ENCODE measurements at regions not wholly inside any gene's neighbourhood (a gene's known extent, or its start where the extent isn't known, plus 50 kb on each side); places are given as distances from the start of the nearest gene placed in this dataset.
"Not testable (repeated sequence)": the region's sequence is repeated elsewhere in the genome, so short reads cannot be mapped to it uniquely, and the experiment has no call there.

GRCh38 chr9:90175257-90175656, 467.4 kb downstream of the DIRAS2 start:
- in situ Hi-C loops (cut with HindIII; ENCODE audit: low pct_ligation_motif_present, low sequenced_read_pairs) = no loop called here
- no peaks in the 10 kb centered on the region for H3K36me3 ChIP-seq (replicated peaks)
- H3K27ac ChIP-seq = no peak overlapping the region
- H3K27me3 ChIP-seq (replicated peaks) = no peaks in the 10 kb centered on the region
- DNase-seq = no peak
- H3K4me3 ChIP-seq (ENCODE audit: low read depth, low read length) = no peak overlapping the region
- TF ChIP-seq CTCF (IDR thresholded peaks at IDR 0.05; ENCODE audit: low read depth, low read length, missing control alignments) = no peak

- no peak overlapping the region for H3K27ac ChIP-seq
- H3K36me3 ChIP-seq (replicated peaks) = no peaks in the 10 kb centered on the region
- in situ Hi-C loops (cut with HindIII; ENCODE audit: low pct_ligation_motif_present, low sequenced_read_pairs) = no loop called here
- no peak for DNase-seq
- H3K4me3 ChIP-seq (ENCODE audit: low read depth, low read length) = no peak overlapping the region
- H3K27me3 ChIP-seq (replicated peaks) = no peaks in the 10 kb centered on the region
- no peak for TF ChIP-seq CTCF (IDR thresholded peaks at IDR 0.05; ENCODE audit: low read depth, low read length, missing control alignments)
Observed at GRCh38 chr9:90175865-90176264, 466.8 kb downstream of the DIRAS2 start.

GRCh38 chr9:90176901-90177300, 465.7 kb downstream of the DIRAS2 start:
- in situ Hi-C loops (cut with HindIII; ENCODE audit: low pct_ligation_motif_present, low sequenced_read_pairs) = no loop called here
- H3K36me3 ChIP-seq (replicated peaks) = no peaks in the 10 kb centered on the region
- DNase-seq = no peak
- H3K27me3 ChIP-seq (replicated peaks) = no peaks in the 10 kb centered on the region
- no peak overlapping the region for H3K4me3 ChIP-seq (ENCODE audit: low read depth, low read length)
- TF ChIP-seq CTCF (IDR thresholded peaks at IDR 0.05; ENCODE audit: low read depth, low read length, missing control alignments) = no peak
- H3K27ac ChIP-seq = no peak overlapping the region

- TF ChIP-seq CTCF (IDR thresholded peaks at IDR 0.05; ENCODE audit: low read depth, low read length, missing control alignments) = no peak
- in situ Hi-C loops (cut with HindIII; ENCODE audit: low pct_ligation_motif_present, low sequenced_read_pairs) = no loop called here
- Histone ChIP-seq H3K27me3 (replicated peaks) (no peaks in the 10 kb centered on the region), H3K4me3 (ENCODE audit: low read depth, low read length) (no peak overlapping the region), H3K36me3 (replicated peaks) (no peaks in the 10 kb centered on the region), H3K27ac (no peak overlapping the region)
- no peak for DNase-seq
Observed at GRCh38 chr9:90180381-90180780, 462.2 kb downstream of the DIRAS2 start.

GRCh38 chr9:90188656-90189055, 454.0 kb downstream of the DIRAS2 start:
- H3K4me3 ChIP-seq (ENCODE audit: low read depth, low read length) = no peak overlapping the region
- H3K36me3 ChIP-seq (replicated peaks) = no peaks in the 10 kb centered on the region
- H3K27ac ChIP-seq = no peak overlapping the region
- no peak for TF ChIP-seq CTCF (IDR thresholded peaks at IDR 0.05; ENCODE audit: low read depth, low read length, missing control alignments)
- in situ Hi-C loops (cut with HindIII; ENCODE audit: low pct_ligation_motif_present, low sequenced_read_pairs) = no loop called here
- no peaks in the 10 kb centered on the region for H3K27me3 ChIP-seq (replicated peaks)
- no peak for DNase-seq

GRCh38 chr9:90189306-90189705, 453.3 kb downstream of the DIRAS2 start:
- no peaks in the 10 kb centered on the region for H3K27me3 ChIP-seq (replicated peaks)
- DNase-seq = no peak
- no peaks in the 10 kb centered on the region for H3K36me3 ChIP-seq (replicated peaks)
- TF ChIP-seq CTCF (IDR thresholded peaks at IDR 0.05; ENCODE audit: low read depth, low read length, missing control alignments) = no peak
- in situ Hi-C loops (cut with HindIII; ENCODE audit: low pct_ligation_motif_present, low sequenced_read_pairs) = no loop called here
- no peak overlapping the region for H3K27ac ChIP-seq
- H3K4me3 ChIP-seq (ENCODE audit: low read depth, low read length) = no peak overlapping the region

GRCh38 chr9:90192465-90192864, 450.2 kb downstream of the DIRAS2 start:
- H3K36me3 ChIP-seq (replicated peaks); H3K27ac ChIP-seq; H3K27me3 ChIP-seq (replicated peaks); DNase-seq; H3K4me3 ChIP-seq (ENCODE audit: low read depth, low read length); in situ Hi-C loops (cut with HindIII; ENCODE audit: low pct_ligation_motif_present, low sequenced_read_pairs): not testable (repeated sequence)

Measured in brain microvascular endothelial cell (primary cell).